Skeletal muscle satellite cell (primary cell): ENCODE measurements at regions not wholly inside any gene's neighbourhood (a gene's known extent, or its start where the extent isn't known, plus 50 kb on each side); places are given as distances from the start of the nearest gene placed in this dataset.

Experiments used
- H3K27me3 ChIP-seq: 2 replicates; pipeline ENCODE4 v1.7.0; 2013; ENCODE audit warnings: low read length; ENCODE audit not compliant: control insufficient read depth, insufficient read depth
- H3K36me3 ChIP-seq: 2 replicates; pipeline ENCODE4 v1.7.0; 2013; ENCODE audit warnings: mild to moderate bottlenecking, control low read depth, low read length; ENCODE audit not compliant: insufficient read depth
- H3K4me1 ChIP-seq: 2 replicates; pipeline ENCODE4 v1.7.0; 2013; ENCODE audit warnings: low read length; ENCODE audit not compliant: control insufficient read depth, insufficient read depth
- H3K4me2 ChIP-seq: 2 replicates; pipeline ENCODE4 v1.7.0; 2013; ENCODE audit warnings: mild to moderate bottlenecking, low read length
- H3K4me3 ChIP-seq: 2 replicates; pipeline ENCODE4 v1.7.0; 2013; ENCODE audit warnings: low read length
- H3K9ac ChIP-seq: 2 replicates; pipeline ENCODE4 v1.7.0; 2013; ENCODE audit warnings: mild to moderate bottlenecking, low read depth, low read length, moderate library complexity
- H3K9me3 ChIP-seq: replicated peaks from 2 replicates; pipeline ENCODE4 v1.7.0; 2013; ENCODE audit warnings: mild to moderate bottlenecking, control low read depth, low read length

DNA sequence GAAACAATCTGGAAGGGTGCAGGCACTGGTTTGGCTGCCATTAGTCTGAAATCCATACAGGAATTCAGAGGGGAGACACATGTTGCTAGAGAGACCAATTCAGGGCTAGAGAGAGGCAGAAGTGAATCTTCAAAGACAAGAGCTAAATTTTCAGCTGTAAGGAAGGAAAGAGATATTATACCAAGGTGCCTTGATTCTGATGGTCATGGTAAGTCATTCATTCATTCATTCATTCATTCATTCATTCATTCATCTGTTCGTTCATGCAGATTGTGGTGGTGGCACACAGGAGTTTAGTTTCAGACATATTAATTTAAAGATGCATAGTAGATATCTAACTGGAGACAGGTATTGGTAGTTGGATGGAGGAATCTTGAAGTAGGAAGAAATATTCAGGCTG, 1493.5 kb upstream of the TMEM132C start:
- H3K9me3 ChIP-seq = no peaks in the 10 kb centered on the region
- H3K27me3 ChIP-seq = no peaks in the 10 kb centered on the region
- no peak overlapping the region for H3K4me3 ChIP-seq
- H3K36me3 ChIP-seq = no peaks in the 10 kb centered on the region
- no peak overlapping the region for H3K9ac ChIP-seq
- no peak overlapping the region for H3K4me2 ChIP-seq
- no peaks in the 10 kb centered on the region for H3K4me1 ChIP-seq

DNA sequence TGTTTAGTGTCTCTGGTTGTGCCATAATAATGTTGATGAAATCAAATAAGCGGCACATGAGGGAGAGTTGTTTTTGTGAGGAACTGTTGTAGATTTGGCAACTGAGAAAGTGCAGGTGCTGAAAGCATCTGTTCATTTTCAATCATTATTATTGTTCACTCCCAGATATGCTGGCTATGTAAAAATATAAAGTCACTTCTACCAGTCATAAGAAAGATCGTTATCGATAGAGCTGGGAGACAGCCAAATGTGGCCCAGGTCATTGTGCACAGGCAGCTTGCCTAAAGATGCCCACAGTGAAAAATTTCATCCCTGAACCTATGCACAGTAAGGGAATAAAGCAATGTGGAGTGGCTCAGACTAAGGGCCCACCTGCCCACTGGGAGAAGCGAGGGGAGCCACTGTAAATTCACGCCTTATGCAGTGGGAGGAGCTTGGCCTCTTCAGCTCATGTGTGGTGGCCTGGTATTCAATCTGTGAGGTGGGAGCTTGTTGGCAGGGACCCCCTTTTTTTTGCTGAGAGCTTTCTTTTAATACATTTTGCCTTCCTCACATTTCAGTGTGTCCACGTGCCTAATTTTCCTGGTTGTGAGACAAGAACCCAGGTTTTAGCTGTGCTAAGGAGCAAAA, 1490.8 kb upstream of the TMEM132C start:
- Histone ChIP-seq H3K4me1 (no peaks in the 10 kb centered on the region), H3K9me3 (no peaks in the 10 kb centered on the region), H3K27me3 (no peaks in the 10 kb centered on the region), H3K4me2 (no peak overlapping the region), H3K4me3 (no peak overlapping the region), H3K36me3 (no peaks in the 10 kb centered on the region), H3K9ac (no peak overlapping the region)

DNA sequence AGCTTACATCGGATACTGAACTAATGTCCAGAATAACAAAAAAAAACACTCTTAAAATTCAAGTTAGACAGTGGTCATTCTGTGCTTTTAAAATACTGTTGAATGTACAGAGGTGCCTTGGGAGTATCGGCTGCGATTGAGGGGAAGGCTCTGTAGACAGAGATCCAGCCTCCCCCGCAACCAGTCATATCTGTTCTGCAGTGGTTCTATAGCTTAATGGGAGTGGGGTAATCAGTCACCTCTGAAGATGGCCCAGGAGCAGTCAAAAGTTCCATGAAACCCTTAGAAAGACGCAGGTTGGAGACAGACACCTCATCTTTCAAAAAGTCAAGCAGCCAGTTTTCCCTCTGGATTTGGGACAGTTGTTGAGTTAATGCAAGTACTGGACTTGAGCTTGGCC, 1486.6 kb upstream of the TMEM132C start:
- Histone ChIP-seq H3K27me3 (no peaks in the 10 kb centered on the region), H3K9ac (no peak overlapping the region), H3K4me3 (no peak overlapping the region), H3K4me2 (no peak overlapping the region), H3K4me1 (no peaks in the 10 kb centered on the region), H3K9me3 (no peaks in the 10 kb centered on the region), H3K36me3 (no peaks in the 10 kb centered on the region)

DNA sequence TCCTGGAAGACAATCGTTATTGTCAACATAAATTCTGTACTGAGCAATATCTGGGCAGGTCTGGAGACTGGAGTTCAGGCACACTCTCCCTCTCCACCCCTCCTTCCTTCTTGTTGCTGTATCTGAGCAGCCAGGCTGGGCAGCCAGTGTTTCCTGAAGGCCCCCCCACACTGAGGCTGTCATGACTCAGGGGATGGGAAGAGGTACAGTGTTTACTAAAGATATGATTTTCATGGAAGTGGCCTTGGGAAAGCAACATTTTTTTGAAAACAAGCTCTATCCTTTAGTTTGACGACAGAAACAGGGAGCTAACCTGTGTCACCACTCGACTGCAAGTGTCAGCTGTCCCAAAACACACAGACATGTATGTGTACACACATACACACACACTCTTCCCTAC, 1485.4 kb upstream of the TMEM132C start:
- H3K9me3 ChIP-seq = no peaks in the 10 kb centered on the region
- H3K9ac ChIP-seq = no peak overlapping the region
- no peaks in the 10 kb centered on the region for H3K27me3 ChIP-seq
- H3K36me3 ChIP-seq = no peaks in the 10 kb centered on the region
- H3K4me3 ChIP-seq = no peak overlapping the region
- no peaks in the 10 kb centered on the region for H3K4me1 ChIP-seq
- H3K4me2 ChIP-seq = no peak overlapping the region

DNA sequence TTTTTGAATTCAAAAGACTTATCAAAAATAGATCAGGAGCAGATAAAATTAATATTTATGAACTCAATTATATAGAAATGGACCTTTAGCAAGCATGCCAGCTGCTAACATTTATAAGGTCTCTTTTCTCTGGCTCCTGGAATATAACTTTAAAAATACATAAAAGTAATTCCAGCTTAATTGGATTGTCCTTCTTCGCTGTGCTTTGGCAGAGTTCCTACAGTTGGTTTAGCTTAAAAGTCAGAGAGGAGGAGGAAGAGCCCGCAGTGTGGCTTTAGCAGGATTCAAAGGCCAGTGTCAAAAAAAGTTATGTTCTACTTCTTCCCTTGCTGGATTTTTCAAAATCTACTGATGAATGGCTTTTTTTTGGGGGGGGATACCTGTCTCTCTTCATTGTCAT, 1484.9 kb upstream of the TMEM132C start:
- H3K4me3 ChIP-seq = no peak overlapping the region
- no peak overlapping the region for H3K4me2 ChIP-seq
- no peaks in the 10 kb centered on the region for H3K36me3 ChIP-seq
- no peaks in the 10 kb centered on the region for H3K9me3 ChIP-seq
- H3K4me1 ChIP-seq = no peaks in the 10 kb centered on the region
- no peak overlapping the region for H3K9ac ChIP-seq
- no peaks in the 10 kb centered on the region for H3K27me3 ChIP-seq

DNA sequence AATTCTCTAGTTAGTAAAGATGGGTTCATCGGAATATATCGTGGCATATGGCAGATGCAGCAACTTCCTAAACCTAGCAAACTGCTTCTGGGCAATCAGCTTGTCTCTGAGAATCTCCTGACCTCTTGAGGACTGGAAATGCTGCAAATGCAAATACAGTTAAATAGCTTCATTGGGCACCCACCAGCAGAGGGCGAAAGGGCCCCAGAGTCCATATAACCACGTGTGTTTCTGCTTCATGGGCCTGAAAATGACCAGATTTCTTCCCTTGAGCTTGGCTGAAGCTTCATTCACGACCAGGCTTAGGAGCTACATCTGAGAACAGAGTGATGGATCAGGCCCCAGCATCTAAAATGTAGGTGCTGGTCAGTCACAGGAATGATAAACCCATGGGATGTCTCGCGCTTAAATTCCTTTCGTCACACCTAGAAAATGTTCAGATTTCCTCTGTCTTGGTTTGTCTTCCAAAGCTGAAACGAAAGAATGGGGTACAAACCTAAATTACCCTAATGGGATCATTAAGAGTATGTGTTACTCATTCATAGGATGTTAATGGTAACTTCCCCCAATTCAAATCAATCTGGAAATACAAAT, 1482.5 kb upstream of the TMEM132C start:
- H3K36me3 ChIP-seq = no peaks in the 10 kb centered on the region
- no peaks in the 10 kb centered on the region for H3K4me1 ChIP-seq
- H3K9ac ChIP-seq = no peak overlapping the region
- no peak overlapping the region for H3K4me2 ChIP-seq
- H3K4me3 ChIP-seq = no peak overlapping the region
- no peaks in the 10 kb centered on the region for H3K9me3 ChIP-seq
- H3K27me3 ChIP-seq = no peaks in the 10 kb centered on the region

DNA sequence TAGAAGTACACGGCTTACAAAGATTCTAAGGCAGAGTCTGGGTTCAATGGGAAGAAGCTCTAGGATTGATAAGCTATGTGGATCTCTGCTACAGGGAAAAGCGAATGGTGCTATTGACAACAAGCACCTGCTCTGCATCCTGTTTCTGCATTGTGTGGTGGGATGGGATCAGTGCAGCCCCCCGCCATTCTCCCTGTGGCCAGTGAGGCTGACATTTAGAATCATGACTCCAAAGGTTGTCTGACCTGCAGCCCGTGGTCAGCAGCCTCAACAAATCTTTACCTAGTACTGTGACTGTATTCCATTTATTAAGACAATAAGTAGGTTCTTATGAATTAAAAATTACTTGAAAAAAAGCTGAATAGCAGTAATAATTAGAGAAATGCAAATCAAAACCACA, 1477.0 kb upstream of the TMEM132C start:
- H3K36me3 ChIP-seq = no peaks in the 10 kb centered on the region
- no peak overlapping the region for H3K4me2 ChIP-seq
- no peaks in the 10 kb centered on the region for H3K9me3 ChIP-seq
- no peak overlapping the region for H3K9ac ChIP-seq
- H3K4me1 ChIP-seq = no peaks in the 10 kb centered on the region
- no peaks in the 10 kb centered on the region for H3K27me3 ChIP-seq
- no peak overlapping the region for H3K4me3 ChIP-seq

DNA sequence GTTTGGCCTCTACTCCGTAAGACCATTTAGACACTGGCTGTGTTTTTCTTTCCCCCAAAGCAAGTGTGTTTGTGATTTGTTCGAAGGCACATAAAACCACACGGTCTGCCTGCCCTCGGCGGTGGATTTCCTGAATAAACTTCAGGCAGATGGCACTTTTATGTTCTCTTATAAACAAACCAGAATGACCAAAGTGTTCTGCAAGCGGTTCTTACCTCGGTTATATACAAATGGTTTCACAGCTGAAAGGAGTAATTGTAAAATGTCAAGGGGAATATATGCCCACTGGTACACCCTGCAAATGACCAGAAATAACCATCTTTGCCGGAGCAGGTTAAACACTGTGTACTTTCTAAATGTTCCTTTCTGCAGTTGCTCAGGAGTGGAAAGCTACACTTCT, 1475.8 kb upstream of the TMEM132C start:
- Histone ChIP-seq H3K9me3 (no peaks in the 10 kb centered on the region), H3K4me2 (no peak overlapping the region), H3K36me3 (no peaks in the 10 kb centered on the region), H3K9ac (no peak overlapping the region), H3K4me3 (no peak overlapping the region), H3K4me1 (no peaks in the 10 kb centered on the region), H3K27me3 (no peaks in the 10 kb centered on the region)

DNA sequence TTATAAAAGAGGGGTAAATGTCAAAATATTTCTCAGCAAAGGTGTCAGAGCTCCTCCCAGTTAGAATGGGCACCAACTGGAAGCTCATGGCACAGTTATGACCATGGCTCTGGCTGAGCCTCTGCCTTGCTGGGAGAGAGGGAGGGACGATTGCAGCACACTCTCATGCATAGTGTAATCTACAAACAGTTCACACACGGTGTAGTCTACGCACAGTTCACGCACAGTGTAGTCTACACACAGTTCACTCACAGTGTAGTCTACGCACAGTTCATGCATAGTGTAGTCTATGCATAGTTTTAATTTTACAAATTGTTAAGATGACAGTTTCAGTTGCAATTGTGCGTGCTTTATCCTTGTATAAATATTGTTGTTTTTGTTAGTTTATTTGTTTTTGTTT, 1474.6 kb upstream of the TMEM132C start:
- Histone ChIP-seq H3K36me3 (no peaks in the 10 kb centered on the region), H3K9me3 (no peaks in the 10 kb centered on the region), H3K9ac (no peak overlapping the region), H3K4me2 (no peak overlapping the region), H3K4me1 (no peaks in the 10 kb centered on the region), H3K27me3 (no peaks in the 10 kb centered on the region), H3K4me3 (no peak overlapping the region)

DNA sequence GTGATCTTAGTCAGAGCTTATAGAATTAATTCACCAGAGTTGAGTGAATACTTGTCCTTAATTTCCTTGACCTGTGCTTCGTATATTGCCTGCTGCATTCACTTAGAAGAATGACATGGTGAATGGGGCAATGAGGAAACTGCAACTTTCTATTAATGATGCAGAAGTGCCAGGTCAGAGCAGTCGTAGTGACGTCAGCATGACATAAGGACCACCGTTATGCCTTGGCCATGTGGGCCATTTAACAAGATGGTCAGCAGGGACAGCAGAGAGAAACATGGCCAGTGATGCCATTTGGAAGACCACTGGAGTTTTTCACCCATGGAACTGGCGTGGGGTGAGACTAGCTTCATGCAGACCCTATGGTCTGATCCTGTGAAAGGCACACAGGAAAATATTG, 1469.4 kb upstream of the TMEM132C start:
- Histone ChIP-seq H3K9me3 (no peaks in the 10 kb centered on the region), H3K27me3 (no peaks in the 10 kb centered on the region), H3K4me3 (no peak overlapping the region), H3K36me3 (no peaks in the 10 kb centered on the region), H3K9ac (no peak overlapping the region), H3K4me2 (no peak overlapping the region), H3K4me1 (no peaks in the 10 kb centered on the region)

DNA sequence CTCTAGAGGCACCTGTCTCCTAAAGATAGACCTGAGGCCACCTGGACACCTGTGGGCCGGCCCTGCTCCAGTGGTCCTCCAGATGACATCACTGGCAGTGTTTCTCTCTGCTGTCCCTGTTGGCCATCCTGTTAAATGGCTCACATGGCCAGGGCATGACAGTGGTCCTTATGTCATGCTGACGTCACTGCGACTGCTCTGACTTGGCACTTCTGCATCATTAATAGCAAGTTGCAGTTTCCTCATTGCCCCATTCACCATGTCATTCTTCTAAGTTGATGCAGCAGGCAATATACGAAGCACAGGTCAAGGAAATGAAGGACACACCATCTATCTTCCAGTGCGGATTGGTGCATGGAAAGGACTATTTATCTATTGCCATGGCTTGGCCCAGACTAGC, 1468.5 kb upstream of the TMEM132C start:
- Histone ChIP-seq H3K4me2 (no peak overlapping the region), H3K9ac (no peak overlapping the region), H3K9me3 (no peaks in the 10 kb centered on the region), H3K4me3 (no peak overlapping the region), H3K36me3 (no peaks in the 10 kb centered on the region), H3K4me1 (no peaks in the 10 kb centered on the region), H3K27me3 (no peaks in the 10 kb centered on the region)

DNA sequence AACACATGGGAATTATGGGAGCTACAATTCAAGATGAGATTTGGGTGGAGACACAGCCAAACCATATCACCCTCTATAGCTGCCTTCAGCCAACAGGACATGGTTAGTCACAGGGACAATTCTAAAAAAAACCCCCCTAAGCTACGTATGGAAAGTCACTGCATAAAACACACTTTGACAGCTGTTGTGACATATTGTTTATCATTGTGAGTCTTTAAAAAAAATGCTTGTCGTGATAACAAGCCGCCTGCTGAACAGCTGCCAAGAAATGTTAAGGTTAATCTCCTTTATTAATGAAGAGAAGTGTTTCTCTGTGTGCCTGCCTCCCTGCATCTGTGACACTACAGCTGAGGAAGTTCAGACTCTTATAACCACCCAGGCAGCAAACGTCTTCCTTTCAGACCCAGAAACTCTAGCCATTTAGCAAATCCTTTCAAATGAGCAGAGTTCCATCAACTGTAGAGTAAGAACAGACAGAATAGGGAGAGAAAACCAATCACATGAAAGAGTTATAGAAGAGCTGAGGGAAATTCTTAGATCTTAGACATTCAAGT, 1459.6 kb upstream of the TMEM132C start:
- Histone ChIP-seq H3K27me3 (no peaks in the 10 kb centered on the region), H3K4me1 (no peaks in the 10 kb centered on the region), H3K9ac (no peak overlapping the region), H3K4me3 (no peak overlapping the region), H3K4me2 (no peak overlapping the region), H3K9me3 (no peaks in the 10 kb centered on the region), H3K36me3 (no peaks in the 10 kb centered on the region)
